HG03520 (cell line): ENCODE measurements at regions not wholly inside any gene's neighbourhood (a gene's known extent, or its start where the extent isn't known, plus 50 kb on each side); places are given as distances from the start of the nearest gene placed in this dataset.

ENCODE experiments used
- ATAC-seq: cut with Tn5 transposase; IDR thresholded peaks from one replicate; pipeline ENCODE4 v1.9.1; 2021; ENCODE audit warnings: mild to moderate bottlenecking, moderate library complexity; ENCODE audit not compliant: unreplicated experiment

DNA sequence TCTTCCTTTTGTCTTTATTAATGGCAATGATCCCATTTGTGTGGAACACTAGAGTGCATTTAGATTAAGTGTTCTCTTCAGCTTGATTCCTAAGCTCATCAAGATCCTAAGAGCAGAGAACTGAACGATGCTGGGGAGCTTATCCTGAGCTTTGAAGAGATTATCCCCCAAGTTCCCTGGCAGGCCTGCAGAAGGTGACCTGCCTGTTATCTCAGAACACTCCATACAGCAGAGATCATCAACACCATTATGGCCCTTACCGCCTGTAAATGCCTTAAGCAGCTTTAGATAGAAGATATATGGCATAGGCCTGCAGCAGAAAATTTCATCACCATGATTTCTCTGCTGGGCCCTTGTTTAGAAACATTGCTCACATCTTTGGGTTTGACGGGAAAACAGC lies 779.9 kb upstream of the MAP3K7 start:
- ATAC-seq: no peak

DNA sequence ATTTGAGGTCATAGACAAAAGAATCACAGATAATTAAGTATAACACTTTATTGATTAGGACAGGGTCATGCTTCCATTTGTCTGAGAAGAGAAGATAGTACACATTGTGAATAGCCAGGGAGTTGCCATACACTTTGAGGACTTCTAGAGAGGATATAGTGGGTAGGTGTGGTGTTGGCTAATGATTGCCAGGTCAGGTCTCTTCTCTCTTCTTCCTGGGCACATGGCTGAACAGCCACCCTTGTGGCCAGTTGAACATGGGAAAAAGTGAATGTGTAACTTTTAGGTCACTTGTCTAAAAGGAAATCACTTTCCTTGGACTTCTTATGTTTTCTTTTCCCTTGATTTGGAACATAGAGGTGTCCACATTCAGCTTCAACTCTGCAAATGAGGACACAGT lies 772.1 kb upstream of the MAP3K7 start:
- no peak for ATAC-seq

DNA sequence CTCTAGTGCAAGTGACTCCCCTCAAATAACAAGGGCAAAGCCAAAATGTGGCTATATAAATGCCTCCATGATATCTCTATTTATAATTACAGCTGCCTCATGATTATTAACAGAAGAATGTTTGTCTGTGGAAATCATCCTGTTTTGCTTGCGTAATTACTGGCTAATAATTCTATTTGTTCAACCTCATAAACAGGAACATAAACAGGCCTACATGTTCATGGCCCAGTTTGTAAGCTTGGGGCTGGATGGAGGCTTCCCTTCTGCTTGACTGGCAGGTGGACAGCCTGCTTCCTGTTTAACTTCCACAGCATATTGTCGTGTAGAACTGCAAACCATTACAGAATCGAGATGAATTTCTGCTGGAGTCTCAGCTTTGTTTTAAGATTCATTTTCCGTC lies 766.0 kb upstream of the MAP3K7 start:
- ATAC-seq: no peak

DNA sequence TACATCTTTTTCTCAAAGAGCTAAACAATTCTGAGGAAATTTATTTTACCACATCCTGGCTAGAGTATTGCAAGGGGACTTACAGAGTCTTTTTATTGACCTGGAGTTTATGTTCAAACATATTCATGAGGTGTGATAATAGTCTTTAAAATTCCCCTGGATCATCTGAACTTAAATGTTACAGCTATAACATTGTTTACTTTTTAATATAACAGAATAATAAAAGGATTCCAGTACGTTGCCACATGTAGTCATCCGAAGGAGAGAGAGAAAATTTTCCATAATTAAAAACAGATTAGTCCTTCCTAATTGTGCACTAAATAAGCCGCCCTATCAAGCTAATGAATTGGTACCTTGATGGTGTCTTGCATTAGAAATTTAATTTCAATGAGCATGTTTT lies 765.4 kb upstream of the MAP3K7 start:
- ATAC-seq: no peak

DNA sequence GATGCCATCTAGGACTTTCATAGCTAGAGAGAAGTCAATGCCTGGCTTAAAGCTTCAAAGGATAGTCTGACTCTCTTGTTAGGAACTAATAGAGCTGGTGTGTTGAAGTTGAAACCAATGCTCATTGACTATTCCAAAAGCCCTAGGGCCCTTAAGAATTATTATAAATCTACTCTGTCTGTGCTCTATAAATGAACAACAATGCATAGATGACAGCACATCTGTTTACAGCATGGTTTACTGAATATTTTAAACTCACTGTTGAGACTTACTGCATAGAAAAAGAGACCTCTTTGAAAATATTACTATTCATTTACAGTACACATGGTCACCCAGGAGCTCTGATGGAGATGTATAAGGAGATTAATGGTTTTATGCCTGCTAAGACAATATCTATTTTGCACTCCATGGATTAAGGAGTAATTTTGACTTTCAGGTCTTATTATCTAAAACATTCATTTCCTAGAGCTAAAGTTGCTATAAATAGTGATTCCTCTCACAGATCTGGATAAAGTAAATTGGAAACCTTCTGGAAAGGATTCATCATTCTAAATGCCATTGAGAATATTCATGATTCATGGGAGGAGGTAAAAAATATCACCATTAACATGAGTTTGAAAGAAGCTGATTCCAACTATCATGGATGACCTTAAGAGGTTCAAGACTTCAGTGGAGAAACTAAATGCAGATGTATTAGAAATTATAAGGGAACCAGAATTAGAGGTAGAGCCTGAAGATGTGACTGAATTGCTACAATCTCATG lies 763.5 kb upstream of the MAP3K7 start:
- ATAC-seq: no peak

DNA sequence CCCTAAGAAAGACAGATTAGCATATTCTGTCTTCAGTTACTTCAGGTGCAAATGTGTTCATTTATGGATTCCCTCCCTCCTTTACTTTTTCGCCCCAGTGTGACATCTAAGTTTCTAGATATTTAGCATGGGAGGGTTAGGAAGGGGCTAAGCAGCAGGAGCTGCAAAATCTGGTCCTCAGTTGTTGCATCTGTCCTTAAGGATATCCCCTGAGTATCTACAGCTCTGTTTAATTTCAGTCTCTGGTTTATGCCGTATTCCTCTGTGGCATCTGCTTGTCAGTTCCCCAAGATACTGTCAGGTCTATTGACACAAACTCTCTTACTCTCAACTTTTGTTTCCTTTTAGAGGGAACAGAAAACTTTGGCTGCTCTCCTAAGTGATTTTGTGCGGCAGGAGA lies 754.6 kb upstream of the MAP3K7 start:
- ATAC-seq: no peak

DNA sequence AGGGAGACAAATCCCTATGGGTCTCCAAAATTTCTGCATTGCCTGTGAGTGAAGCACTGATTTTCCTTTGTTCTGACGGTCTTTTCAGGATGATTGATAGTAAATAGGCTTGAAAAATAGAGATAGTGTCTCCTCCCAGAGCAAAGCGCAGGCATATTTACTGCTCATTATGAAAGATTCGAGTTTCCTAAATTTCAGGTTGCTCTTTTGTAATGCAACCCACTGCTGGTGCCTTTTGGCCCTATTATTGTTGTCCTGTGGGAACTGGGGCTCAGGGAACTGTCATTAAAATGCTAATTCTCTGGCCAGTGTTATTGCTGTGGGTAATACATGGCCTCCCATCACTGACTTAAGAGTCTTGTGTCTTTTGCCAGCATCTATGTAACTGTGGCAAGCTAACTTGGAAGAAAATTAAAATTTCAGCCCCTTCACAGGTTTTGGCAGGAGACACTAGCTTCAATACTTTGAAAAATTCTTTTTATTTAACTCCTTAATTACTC lies 754.1 kb upstream of the MAP3K7 start:
- no peak for ATAC-seq

DNA sequence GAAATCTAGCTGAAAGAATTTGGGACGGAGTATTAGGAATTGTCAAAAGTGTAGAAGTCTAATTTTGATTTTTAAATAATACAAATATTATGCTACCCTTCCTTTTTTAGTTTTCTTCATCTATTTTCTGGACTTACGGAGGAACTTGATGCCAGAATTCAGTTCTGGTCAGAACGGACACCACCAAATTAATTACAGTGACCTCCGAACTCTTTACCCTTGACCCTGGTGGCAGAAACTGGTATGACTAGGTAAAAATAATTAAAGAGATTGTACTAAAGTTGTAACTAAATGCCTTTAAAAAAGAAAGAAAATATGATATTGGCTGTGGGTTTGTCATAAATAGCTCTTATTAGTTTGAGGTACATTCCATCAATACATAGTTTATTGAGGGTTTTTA lies 751.1 kb upstream of the MAP3K7 start:
- ATAC-seq: no peak

DNA sequence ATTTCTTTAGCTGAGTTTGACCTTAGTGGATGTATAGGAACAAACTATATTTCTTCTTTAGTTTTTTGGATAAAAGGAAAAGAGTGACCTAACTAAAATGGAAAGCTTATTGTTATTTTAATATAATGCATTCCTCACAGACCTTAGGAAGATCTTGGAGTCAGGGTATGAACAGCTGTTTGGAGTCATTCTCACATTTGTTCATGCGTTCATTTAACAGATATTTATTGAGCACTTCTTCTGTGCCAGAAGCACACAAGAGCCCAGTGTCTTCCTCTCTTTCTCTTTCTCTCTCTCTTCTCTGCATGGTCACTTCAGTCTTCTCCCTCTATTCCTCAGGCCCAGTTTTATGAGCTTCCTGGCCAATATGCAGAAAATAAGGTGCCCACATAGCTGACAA lies 744.0 kb upstream of the MAP3K7 start:
- ATAC-seq: no peak

DNA sequence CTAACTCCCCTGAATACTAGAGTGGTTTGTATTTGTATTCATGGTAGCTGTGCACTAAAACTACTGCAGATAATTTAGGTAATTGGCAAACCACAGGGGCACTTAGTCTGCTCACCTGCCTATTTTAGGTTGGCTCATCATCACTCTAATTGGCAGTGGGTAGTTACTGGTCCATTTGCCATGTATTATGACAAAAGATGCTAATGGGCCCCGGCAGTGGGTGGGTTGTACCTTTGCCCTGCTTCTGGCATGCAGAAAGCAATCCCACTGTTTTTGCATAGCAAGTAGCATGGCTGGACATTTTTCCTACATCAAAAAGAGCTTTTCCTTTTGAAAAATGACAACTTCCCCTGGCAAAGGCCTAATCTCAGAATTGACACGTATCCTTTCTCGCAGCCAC lies 741.4 kb upstream of the MAP3K7 start:
- ATAC-seq: no peak

DNA sequence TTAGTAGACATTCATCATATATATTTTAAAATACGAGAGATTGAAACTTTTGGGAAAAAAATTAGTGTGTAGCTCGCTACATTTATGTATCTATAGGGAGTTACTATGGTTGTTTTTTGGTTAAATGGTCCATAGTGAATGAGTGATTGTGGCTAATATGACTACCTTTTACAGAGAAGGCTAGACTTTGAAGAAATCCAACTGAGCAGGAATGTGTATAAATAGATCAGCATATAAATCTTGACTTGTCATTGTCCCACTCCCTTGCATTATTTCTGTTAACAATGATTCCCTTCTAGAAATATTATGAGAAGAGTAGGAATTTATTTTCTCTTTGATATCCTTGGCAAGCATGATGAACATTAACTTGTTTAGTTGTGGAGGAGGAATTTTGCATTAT lies 737.8 kb upstream of the MAP3K7 start:
- ATAC-seq: no peak

DNA sequence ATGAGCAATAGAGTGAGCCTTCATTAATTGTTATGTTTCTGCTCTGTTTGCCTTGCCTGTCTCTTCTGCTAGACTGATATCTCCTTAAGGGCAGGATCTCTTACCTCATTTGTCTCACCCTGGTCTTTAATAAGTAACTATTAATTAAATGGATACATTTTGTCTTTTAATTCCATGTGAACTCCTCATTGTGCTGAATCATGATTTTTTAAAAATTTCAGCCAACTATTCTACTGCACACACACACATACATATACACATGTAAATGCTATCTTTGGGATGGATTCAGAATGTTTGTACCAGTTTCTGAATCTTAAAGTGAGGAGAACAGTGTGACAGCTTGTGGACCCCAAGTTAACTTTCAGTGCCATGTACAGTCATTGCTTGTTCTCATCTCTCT lies 731.1 kb upstream of the MAP3K7 start:
- ATAC-seq: no peak

DNA sequence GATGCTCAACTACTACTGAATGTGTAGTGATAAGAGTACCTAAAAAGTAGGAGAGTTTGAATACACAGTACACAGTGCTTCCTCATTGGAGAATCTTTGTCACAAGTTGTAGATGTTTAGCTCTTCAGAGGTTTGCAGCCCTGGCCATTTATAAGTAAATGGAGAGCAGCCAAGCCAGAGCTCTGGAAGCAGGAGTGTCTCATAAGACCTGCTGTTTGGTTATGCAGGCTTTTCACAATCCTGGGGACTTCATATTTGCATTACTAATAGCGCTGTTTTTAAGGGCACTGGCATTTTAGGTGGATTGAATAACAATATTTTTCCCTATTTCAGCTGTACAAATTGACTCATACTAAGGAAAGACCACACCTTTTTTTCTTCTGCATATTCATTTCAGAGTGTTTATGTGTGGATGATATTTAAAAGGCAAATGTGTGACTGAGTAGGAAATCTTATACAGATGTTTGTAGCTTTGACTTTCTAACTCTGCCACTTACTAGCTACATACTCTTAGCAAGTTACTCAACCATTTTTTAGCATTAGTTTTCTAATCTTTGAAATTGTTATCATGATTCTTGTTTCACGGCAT lies 730.5 kb upstream of the MAP3K7 start:
- no peak for ATAC-seq

DNA sequence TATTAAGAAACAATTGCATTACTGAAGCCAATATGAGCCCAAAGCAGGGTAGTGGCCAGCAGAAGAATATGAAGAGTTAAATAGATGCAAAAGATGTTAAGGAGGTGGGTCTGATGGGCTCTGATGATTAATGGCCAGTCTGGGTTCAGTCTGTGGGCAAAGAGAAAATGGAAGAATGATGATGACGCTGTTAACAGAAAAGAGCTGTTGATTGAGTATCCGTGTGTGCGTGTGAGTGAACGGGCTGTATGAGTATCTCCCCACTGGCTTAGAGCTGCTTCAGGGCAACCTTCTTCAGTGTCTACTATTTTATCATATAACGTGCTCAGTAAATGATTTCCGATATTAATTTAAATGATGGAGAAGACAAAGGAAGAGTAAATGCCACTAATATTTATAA lies 723.3 kb upstream of the MAP3K7 start:
- ATAC-seq: no peak

DNA sequence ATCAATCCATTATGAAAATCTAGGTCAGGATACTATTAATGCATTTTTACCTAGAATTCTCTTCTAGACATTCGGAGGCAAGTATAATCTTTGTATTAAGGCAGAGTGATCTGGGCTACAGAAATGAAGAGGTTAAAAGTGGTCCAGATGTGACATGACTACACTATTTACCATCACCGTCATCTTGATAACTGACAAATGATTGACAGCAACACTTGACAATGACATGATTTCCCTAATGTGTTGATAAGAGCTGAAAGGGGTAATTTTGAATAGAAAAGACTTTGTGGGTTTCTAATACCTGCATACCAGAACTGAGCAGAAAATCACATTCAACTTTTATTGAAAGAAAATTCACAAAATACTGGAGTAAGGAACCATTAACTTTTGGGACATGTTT lies 718.9 kb upstream of the MAP3K7 start:
- ATAC-seq: no peak

DNA sequence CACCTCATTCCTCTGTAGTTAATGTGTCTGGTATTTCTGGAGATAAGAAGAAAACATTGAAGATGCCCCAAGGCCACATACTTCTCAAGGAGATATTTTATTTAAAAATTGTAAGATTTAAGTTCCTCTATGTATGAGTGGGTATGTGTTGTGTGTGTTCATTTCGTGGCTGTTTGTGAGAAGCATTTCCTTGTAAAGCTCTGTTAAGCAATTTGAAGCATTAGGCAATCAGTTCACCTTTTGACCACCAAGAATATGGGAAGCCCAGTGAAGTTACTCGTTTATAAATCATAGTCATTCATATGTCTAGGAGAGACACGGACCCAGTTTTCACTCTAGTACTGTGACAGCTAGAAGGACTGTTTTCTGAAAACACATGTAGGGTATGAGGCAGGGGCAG lies 717.6 kb upstream of the MAP3K7 start:
- ATAC-seq: no peak

DNA sequence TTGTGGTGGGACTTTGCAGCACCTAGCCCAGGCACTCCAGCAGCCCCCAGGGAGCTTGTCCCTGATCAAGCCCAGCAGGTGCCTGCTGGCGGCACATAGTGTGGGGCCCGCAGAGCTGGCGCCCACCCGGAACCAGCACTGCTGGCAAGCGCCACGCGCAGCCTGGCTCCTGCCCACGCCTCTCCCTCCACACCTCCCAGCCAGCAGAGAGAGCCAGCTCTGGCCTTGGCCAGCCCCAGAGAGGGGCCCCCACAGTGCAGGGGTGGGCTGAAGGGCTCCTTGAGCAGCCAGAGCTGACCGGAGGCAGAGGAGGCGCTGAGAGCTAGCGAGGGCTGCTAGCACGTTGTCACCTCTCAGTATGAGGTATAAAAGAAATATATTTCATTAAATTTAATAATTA lies 716.5 kb upstream of the MAP3K7 start:
- no peak for ATAC-seq

DNA sequence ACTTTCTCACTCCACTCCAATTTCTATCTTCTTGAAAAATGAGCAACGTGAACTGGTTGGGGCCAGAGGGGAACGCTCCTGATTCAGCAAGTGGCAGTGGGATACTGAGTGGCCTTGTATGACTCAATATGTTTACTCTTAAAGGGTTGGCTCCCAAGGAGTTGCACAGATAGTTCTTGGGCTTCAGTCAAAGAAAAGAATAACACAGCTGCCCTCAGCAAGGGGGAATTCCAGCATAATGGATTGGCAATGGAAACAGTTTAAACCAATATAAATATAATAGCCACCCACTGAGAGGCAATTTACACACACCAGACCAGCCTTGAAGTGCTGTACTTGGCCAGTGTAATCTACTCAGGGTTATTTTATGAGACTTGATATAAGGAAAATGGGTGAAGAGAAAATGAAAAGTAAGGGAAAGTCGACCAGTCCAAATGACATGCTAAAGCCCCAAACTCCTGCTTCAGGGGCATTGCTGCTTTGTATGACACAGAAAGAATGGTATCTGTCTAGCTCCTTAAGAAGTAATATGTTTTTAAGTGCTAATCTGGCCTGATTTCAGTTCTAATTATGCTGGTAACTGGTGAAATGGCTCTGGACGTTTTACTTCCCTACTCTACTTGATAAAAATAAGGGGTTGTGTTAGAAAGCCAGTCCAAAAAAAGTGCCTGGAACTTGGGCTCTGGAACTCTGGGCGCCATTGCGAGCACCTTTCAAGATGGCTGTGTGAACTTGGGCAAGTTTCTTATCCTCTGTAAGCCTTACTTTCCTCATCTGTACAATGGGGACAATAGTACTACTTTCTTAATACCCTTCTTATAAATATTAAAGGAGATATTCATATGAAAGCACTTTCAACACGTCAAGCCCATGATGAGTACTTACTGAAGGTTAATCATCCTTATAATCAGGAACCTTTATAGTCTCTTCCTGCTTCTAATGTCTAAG lies 712.9 kb upstream of the MAP3K7 start:
- ATAC-seq: no peak

DNA sequence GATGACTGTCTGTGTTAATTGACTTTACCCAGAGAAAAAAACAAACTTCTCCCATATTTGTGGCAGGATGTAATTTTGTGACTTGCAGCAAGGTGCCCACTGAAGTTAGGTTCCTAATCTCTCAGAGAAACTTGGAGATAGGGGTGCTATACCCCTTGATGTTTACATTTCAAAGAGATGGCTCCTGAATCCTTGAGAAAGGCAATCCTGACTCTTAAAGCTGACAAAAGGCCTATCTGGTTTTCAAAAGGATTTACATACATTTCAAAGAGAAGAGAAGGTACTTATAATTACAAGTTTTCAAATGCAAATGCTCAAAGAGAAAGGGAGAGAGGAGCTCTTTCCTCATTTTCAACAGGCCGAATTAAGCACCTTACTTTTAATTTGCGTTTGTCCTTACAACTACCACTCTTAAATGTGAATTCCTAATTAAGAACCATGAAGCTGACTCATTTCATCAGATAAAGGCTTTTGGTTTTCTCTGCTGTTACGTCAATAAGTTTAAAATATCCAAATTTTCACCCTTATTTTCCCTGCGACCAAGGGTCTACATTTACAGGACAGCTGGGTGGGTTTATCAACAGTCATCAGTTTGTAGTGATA lies 711.8 kb upstream of the MAP3K7 start:
- ATAC-seq: no peak

DNA sequence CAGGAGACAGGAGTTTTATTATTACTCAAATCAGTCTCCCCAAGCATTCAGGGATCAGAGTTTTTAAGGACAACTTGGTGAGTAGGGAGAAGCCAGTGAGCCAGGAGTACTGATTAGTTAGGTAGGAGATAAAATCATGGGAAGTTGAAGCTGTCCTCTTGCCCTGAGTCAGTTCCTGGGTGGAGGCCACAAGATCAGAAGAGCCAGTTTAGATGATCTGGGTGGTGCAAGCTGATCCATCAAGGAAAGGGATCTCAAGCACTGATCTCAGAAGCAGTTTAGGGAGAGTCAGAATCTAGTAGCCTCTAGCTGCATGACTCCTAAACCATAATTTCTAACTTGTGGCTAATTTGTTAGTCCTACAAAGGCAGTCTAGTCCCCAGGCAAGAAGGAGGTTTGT lies 706.5 kb upstream of the MAP3K7 start:
- ATAC-seq: no peak

DNA sequence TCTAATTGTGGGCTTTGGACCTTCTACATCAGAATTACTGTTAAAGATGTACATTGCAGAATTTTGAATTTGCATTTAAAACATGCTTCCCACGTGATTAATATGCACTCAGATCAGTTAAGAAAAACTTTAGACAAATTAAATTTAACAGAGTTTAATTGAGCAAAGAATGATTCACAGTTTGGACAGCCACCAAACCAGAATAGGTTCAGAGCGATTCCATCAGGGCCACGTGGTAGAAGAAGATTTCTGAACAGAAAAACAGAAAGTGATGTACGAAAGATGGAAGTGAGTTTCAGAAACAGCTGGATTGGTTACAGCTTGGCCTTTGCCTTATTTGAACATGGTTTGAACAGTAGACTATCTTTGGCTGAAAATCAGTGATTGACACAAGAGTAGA lies 704.2 kb upstream of the MAP3K7 start:
- no peak for ATAC-seq
